ENCODE measurements at regions not wholly inside any gene's neighbourhood (a gene's known extent, or its start where the extent isn't known, plus 50 kb on each side); places are given as distances from the start of the nearest gene placed in this dataset.
"Not testable (repeated sequence)": the region's sequence is repeated elsewhere in the genome, so short reads cannot be mapped to it uniquely, and the experiment has no call there.

- DNase-seq (ENCODE audit: low read depth in 3 of 3, low spot score in 1 of 3) = not testable (repeated sequence)
These were observed 63.9 kb upstream of the SEC22B start for GRCh38 chr1:120240181-120240580.

GRCh38 chr1:120239351-120239750 is 63.0 kb upstream of the SEC22B start:
- not testable (repeated sequence) for DNase-seq (ENCODE audit: low read depth in 3 of 3, low spot score in 1 of 3)

- DNase-seq (ENCODE audit: low read depth in 3 of 3, low spot score in 1 of 3) = not testable (repeated sequence)
These were observed 62.5 kb upstream of the SEC22B start for GRCh38 chr1:120238867-120239266.

- DNase-seq (ENCODE audit: low read depth in 3 of 3, low spot score in 1 of 3) = not testable (repeated sequence)
These were observed 57.3 kb upstream of the SEC22B start for GRCh38 chr1:120233661-120234018.

DNA sequence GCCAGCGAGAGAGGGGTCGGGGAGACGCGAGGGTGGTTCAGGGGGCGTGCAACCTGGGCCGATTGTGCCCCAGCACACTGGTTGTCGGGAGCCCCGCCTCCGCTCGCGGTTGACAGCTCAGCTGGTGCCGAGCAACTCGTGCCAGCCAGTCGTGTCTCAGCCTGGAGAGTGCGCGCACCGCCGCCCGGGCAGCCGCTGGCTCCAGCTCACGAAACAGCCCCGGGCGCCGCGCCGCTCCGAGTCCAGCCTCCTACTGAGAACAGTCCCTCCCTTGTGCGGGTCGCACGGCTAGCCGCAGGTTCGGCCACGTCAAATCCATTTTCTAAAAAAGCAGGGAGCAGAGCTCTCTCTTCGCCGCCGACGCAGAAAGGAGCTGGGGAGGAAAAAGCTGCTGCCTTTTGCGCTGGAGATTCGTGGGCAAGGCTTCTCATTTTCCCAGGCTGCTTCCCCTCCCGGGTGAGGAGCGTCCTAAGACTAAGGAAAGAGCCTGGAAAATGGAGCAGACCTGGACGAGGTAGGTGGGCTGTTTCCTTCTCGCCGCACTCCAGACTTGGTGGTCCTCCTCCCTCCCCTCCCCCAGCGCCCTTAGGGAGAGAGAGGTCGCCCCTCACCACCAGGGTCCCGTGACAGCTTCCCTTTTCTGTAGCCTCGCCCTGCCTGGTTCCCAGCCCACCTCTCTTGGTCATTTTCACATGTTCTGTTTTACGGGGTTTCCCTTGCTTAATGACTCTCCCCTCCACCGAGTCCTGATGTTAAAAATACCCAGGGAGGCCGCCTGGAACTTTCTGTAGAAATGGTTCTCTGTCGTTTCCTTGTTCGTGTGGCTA is 56.7 kb upstream of the SEC22B start:
- not testable (repeated sequence) for DNase-seq (ENCODE audit: low read depth in 3 of 3, low spot score in 1 of 3)

DNA sequence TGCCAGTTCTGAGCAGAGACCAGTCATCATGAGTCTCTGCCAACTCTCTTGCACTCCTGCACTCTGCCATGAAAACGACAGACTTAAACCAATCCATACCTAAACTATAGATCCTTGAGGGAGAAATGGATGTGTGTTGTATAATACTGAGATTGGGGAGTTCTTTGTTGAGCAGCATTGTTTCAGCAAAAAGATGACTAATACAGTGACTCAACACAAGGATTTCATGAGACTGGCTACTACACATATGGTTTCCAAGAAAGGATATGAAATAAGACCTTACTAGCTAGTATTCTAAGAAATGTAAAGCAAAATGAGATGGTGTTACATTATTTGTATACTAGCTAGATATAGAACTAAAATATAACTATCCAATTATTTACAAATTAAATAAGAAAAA is 53.5 kb upstream of the SEC22B start:
- DNase-seq (ENCODE audit: low read depth in 3 of 3, low spot score in 1 of 3) = not testable (repeated sequence)

Measured in stimulated activated CD4-positive, alpha-beta T cell treated with anti-CD3 and anti-CD28 coated beads, TNF-alpha, amount 100 ng/mL, for 1 hour (primary cell).